ENCODE measurements at regions not wholly inside any gene's neighbourhood (a gene's known extent, or its start where the extent isn't known, plus 50 kb on each side); places are given as distances from the start of the nearest gene placed in this dataset.
A peak's percentile ranks its signal among the peaks of the same experiment; 100 is the strongest.

DNA sequence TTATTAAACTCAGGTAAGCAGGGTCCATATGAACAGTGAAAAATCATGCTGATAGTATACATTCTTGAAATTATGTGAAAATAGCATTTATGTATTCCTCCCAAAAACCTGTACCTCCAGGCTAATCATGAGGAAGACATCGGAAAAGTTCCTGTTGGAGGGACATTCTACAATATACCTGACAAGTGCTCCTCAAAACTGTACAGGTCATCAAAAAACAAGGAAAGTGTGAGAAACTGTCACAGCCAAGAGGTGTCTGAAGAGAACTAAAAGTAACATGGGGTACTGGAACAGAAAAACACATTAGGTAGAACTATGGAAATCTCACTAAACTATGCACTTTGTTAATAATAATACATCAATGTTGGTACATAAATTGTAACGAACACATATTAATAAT lies 326.7 kb downstream of the CRPPA start:
- no peak for TF ChIP-seq CTCF (IDR thresholded peaks at IDR 0.05; ENCODE audit: control extremely low read depth, extremely low read depth)
- H3K4me3 ChIP-seq = no peak overlapping the region
- no peaks in the 10 kb centered on the region for H3K36me3 ChIP-seq (ENCODE audit: control insufficient read depth in 4 of 4, insufficient read depth in 4 of 4, low read length in 4 of 4)
- no peak overlapping the region for H3K27ac ChIP-seq (ENCODE audit: low read depth in 1 of 2, low read length in 1 of 2)
- H3K27me3 ChIP-seq (ENCODE audit: control insufficient read depth in 3 of 3, insufficient read depth in 3 of 3, low read length in 2 of 3) = no peaks in the 10 kb centered on the region
- no peak overlapping the region for H3K9ac ChIP-seq (ENCODE audit: insufficient read depth in 1 of 2, low read length in 2 of 2)
- no peaks in the 10 kb centered on the region for H3K9me3 ChIP-seq (ENCODE audit: control insufficient read depth in 4 of 4, insufficient read depth in 3 of 4, low read length in 3 of 4)
- no peak for DNase-seq
- 69 to 96% methylated on average over 2 of the region's 2 CpGs for WGBS, 2 donors
- ATAC-seq (ENCODE audit: insufficient read depth, low FRiP score) = no peak
- H3K4me1 ChIP-seq (ENCODE audit: control insufficient read depth in 5 of 5, insufficient read depth in 5 of 5, low read length in 5 of 5) = peaks cover 0 to 53% (median 10%) of the 10 kb centered on the region in 5 donors

DNA sequence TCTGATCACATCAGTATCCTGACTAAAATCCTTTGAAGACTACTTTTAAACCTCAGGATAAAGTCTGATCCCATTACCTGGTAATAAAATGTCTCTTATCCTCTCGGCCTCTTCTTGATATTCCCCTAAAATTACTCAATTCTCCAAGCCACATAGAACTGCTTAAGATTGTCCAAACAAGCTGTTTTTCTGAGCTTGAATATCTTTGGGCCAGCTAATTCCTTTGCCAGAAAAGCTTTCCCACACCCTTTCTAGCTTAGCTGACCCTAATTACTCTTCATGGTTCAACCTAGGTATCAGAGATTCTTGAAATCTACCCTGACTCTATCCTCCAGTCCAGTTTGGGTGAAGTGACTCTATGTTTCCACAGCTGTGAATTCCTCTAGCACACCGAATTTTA lies 328.6 kb downstream of the CRPPA start:
- WGBS, 2 donors = 82 to 86% methylated on average over 2 of the region's 2 CpGs
- ATAC-seq (ENCODE audit: insufficient read depth, low FRiP score) = no peak
- no peak for TF ChIP-seq CTCF (IDR thresholded peaks at IDR 0.05; ENCODE audit: control extremely low read depth, extremely low read depth)

GRCh38 chr7:16091701-16092310 lies 329.5 kb downstream of the CRPPA start:
- TF ChIP-seq CTCF (IDR thresholded peaks at IDR 0.05; ENCODE audit: control extremely low read depth, extremely low read depth) = no peak
- no peaks in the 10 kb centered on the region for H3K27me3 ChIP-seq (ENCODE audit: control insufficient read depth in 3 of 3, insufficient read depth in 3 of 3, low read length in 2 of 3)

More for the DNA sequence above, 328.6 kb downstream of the CRPPA start:
- no peak overlapping the region for H3K4me3 ChIP-seq
- H3K27me3 ChIP-seq (ENCODE audit: control insufficient read depth in 3 of 3, insufficient read depth in 3 of 3, low read length in 2 of 3) = no peaks in the 10 kb centered on the region
- peaks cover 0 to 39% (median 7%) of the 10 kb centered on the region in 5 donors for H3K4me1 ChIP-seq (ENCODE audit: control insufficient read depth in 5 of 5, insufficient read depth in 5 of 5, low read length in 5 of 5)
- H3K36me3 ChIP-seq (ENCODE audit: control insufficient read depth in 4 of 4, insufficient read depth in 4 of 4, low read length in 4 of 4) = no peaks in the 10 kb centered on the region
- H3K27ac ChIP-seq (ENCODE audit: low read depth in 1 of 2, low read length in 1 of 2) = no peak overlapping the region
- H3K9ac ChIP-seq (ENCODE audit: insufficient read depth in 1 of 2, low read length in 2 of 2) = no peak overlapping the region
- H3K9me3 ChIP-seq (ENCODE audit: control insufficient read depth in 4 of 4, insufficient read depth in 3 of 4, low read length in 3 of 4) = no peaks in the 10 kb centered on the region
- DNase-seq = peak in 1 of 3 donors; percentile 32

DNA sequence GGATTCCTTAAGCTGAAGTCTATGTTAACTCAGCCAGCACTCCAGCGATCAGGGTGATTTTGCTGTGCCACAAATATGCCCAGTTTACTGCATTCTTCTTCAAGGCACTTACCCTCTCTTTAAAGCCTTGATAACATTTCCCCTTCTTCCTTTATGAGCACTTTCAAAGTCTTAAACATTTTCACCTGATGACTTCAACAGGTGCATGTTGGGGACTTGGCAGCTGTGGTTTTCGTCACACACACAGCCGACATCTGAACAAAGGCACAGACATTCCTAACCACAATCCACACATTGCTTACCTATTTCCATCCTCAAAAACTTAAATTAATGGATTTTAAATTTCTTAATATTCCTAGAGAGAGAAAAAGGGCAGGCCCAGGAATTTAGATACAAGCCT lies 331.5 kb downstream of the CRPPA start:
- Histone ChIP-seq H3K4me3 (no peak overlapping the region), H3K9ac (ENCODE audit: insufficient read depth in 1 of 2, low read length in 2 of 2) (no peak overlapping the region), H3K9me3 (ENCODE audit: control insufficient read depth in 4 of 4, insufficient read depth in 3 of 4, low read length in 3 of 4) (no peaks in the 10 kb centered on the region), H3K36me3 (ENCODE audit: control insufficient read depth in 4 of 4, insufficient read depth in 4 of 4, low read length in 4 of 4) (no peaks in the 10 kb centered on the region), H3K27me3 (ENCODE audit: control insufficient read depth in 3 of 3, insufficient read depth in 3 of 3, low read length in 2 of 3) (no peaks in the 10 kb centered on the region), H3K4me1 (ENCODE audit: control insufficient read depth in 5 of 5, insufficient read depth in 5 of 5, low read length in 5 of 5) (peaks cover 0 to 26% (median 7%) of the 10 kb centered on the region in 5 donors), H3K27ac (ENCODE audit: low read depth in 1 of 2, low read length in 1 of 2) (no peak overlapping the region)
- DNase-seq (no peak), ATAC-seq (ENCODE audit: insufficient read depth, low FRiP score) (no peak)
- no peak for TF ChIP-seq CTCF (IDR thresholded peaks at IDR 0.05; ENCODE audit: control extremely low read depth, extremely low read depth)
- WGBS, 2 donors = 89 to 92% methylated on average over 3 of the region's 3 CpGs

More at GRCh38 chr7:16091701-16092310, 329.5 kb downstream of the CRPPA start:
- no peak overlapping the region for H3K27ac ChIP-seq (ENCODE audit: low read depth in 1 of 2, low read length in 1 of 2)
- no peaks in the 10 kb centered on the region for H3K36me3 ChIP-seq (ENCODE audit: control insufficient read depth in 4 of 4, insufficient read depth in 4 of 4, low read length in 4 of 4)
- ATAC-seq (ENCODE audit: insufficient read depth, low FRiP score) (no peak), DNase-seq (peak in 2 of 3 donors; percentile 80 to 86)
- peak overlapping the region in 1 of 2 donors; percentile 56 for H3K9ac ChIP-seq (ENCODE audit: insufficient read depth in 1 of 2, low read length in 2 of 2)
- H3K4me1 ChIP-seq (ENCODE audit: control insufficient read depth in 5 of 5, insufficient read depth in 5 of 5, low read length in 5 of 5) = peaks cover 0 to 39% (median 7%) of the 10 kb centered on the region in 5 donors
- 32 to 53% methylated on average over 5 of the region's 5 CpGs for WGBS, 2 donors
- no peak overlapping the region for H3K4me3 ChIP-seq
- no peaks in the 10 kb centered on the region for H3K9me3 ChIP-seq (ENCODE audit: control insufficient read depth in 4 of 4, insufficient read depth in 3 of 4, low read length in 3 of 4)
